ENCODE measurements at regions not wholly inside any gene's neighbourhood (a gene's known extent, or its start where the extent isn't known, plus 50 kb on each side); places are given as distances from the start of the nearest gene placed in this dataset.

DNA sequence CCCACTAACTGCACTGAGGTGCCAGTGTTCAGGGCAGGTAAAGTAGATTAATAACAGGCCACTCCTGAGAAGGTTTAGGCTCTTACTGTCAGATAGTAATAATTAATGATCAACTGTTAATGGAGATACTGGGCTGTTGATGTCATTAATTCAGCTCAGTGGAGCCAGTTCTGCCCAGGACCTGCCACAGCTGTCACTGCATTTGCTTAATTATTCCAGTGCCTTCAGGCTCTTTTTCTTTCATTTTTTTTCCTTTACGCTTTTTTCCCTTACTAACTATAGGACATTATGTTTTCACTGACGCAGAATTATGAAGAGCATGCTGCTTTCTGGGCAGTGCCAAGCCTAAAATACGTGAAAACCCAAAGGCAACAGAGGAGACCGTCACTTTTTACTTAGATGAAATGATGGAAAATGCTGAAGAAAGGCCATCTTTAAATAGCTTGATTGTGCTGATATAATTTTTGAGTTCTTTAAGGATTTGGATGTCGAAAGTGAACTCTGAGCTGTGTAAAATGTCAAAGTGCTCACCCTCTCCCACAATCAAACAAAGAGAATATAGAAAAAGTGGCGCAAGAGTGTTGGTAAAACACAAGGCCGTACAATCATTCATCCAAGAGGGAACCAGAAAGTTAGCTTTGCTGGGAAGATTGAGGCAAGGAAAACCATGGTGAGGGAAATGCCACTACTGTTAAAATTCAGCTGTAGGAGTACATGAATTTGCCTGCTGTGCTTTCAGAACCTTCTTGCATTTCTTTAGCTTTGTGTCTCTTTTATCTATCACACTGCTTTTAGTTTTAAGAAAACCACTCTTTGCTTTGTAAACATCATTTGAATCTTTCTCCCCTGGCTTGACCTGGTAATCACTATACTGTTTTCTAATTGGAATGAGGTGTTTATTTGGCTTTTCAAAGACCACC, 192.0 kb upstream of the ZEB2 start:
- DNase-seq (ENCODE audit: low read depth in 2 of 3, low spot score in 2 of 3): no peak

DNA sequence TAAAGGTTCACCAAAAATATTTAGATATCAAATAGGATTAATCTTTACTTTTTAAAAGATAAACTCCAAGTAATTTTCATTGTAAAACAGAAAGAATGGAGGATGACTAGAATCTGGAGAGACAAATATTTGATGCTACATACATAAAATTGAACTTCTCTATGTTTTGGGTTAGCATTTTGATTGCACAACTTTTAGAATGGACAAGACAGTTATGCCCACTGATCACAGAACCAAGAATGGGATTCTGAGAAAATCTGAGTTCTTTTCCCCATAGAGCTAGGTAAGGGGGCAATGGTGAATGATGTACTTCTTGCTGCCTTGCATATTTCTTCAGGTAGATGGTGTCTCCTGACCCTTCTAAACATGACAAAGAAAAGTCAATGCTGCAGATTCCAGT, 191.2 kb upstream of the ZEB2 start:
- DNase-seq (ENCODE audit: low read depth in 2 of 3, low spot score in 2 of 3): no peak

DNA sequence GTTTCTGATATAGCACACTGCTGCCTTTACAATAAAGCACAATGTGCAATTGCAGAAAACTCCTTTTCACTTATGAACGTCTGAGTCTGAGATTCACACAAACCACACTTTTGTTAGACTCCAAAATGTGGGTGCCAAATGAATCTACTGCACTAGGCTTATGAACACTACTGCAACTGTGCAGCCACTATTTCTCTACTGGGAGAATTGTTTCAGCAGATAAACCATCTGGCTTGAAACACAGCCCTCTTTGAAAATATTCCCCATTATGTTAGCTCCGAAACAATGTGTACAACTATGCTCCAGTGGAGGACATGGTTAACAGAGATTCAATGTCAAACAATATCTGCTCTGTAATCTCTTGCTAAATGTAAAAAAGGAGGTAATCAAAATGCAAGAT, 188.7 kb upstream of the ZEB2 start:
- DNase-seq (ENCODE audit: low read depth in 2 of 3, low spot score in 2 of 3): no peak

DNA sequence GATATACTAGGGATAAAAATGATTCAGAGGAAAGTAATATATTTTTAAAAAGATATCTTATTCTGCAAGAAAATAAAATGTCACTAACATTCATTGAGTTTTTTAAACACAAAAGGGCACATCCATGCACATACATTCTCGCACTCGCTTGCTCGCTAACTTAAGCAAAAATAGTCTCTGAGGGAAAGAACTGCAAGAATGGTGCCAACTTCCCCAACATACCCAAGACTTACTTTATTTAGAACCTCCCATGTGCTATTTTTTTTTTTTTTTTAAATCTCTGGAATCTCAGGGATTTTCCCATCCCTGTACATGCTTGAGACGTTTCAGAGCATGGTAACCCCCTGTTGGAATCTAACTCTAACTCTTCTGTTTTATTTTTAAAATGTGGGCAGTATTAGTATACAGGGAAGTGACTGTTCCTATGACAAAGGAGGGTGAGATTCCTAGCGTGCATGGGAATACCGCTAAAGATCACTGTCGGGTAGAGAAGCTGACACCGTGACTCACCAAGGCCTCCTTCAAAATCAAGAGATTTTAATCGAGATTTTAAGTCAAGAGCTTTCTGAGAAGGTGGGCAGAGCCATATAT, 187.9 kb upstream of the ZEB2 start:
- DNase-seq (ENCODE audit: low read depth in 2 of 3, low spot score in 2 of 3): no peak

DNA sequence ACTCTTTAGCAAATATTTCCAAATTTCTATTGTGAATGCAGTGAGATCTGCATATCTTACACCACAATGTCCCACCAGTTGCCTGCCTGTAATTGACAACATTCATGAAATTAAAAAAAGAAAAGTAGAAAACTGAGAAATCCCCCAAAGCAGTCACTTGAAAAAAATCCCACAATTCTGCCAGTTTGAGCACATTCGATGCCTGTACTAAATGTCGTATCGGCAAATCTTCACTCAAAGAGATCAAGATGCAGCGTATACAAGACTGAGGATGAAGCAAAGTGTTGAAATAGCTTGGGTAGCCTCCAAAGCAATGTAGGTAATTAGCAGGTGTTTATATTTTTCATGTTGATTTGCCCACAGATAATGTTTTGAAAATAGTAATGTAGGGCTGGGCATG, 186.7 kb upstream of the ZEB2 start:
- no peak for DNase-seq (ENCODE audit: low read depth in 2 of 3, low spot score in 2 of 3)

DNA sequence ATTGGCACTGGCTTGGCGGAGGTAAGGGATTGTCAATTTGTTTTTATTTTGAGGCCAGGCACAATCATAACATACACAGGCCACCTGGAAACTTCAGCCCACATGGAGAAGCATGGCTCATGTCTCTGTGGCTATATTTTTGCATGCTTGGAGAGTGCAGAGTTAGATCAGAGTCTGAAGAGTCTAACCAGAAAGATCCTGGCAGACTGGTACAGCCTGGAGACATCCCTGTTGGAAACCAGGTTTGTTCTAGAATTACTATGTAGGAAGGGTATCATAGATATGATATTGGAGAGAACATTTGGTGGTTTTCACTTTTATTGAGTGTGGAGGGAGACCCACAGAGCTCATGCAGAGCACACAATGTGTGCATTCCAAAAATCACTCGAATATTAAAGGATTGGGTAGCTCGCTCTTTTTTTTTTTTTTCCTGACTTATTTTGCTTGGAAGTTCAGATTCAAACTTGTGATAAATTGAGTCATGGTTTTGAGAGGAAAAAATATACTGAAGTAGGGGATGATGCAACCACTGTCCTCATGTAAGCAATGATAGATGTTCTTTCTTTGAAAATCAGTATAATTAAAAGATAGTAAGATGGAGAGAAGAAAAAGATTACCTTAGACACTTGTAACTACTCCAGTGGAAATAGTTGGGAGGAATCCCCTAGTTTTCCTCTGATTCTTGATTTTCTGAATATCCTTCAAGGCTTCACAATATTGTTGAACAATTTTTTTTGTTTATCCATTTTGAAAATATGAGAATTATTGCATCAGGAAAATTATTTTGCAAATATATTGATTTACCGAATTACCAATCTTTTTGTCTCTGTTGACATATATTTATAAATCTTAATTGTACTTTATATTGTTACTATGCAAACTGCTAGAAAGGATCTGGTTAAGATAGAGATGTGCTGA, 185.7 kb upstream of the ZEB2 start:
- DNase-seq (ENCODE audit: low read depth in 2 of 3, low spot score in 2 of 3): no peak

DNA sequence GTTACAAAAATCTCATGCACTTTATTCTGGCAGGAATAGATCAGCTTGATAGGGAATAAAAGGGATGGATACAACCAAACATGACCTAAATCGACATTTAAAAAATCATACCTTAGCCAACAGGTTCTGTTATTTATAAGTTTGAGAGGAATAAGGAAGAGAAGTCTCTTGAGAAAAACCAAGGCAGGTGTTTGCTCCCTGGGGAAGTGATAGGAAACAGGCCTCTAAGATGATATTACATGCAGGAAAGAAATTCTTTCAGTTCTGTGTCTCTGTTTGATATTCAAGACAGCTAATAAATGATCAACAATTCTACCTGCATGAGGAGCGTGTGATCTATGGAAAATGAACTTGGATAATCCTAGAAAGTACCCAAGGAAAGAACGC, 184.8 kb upstream of the ZEB2 start:
- DNase-seq (ENCODE audit: low read depth in 2 of 3, low spot score in 2 of 3): no peak

DNA sequence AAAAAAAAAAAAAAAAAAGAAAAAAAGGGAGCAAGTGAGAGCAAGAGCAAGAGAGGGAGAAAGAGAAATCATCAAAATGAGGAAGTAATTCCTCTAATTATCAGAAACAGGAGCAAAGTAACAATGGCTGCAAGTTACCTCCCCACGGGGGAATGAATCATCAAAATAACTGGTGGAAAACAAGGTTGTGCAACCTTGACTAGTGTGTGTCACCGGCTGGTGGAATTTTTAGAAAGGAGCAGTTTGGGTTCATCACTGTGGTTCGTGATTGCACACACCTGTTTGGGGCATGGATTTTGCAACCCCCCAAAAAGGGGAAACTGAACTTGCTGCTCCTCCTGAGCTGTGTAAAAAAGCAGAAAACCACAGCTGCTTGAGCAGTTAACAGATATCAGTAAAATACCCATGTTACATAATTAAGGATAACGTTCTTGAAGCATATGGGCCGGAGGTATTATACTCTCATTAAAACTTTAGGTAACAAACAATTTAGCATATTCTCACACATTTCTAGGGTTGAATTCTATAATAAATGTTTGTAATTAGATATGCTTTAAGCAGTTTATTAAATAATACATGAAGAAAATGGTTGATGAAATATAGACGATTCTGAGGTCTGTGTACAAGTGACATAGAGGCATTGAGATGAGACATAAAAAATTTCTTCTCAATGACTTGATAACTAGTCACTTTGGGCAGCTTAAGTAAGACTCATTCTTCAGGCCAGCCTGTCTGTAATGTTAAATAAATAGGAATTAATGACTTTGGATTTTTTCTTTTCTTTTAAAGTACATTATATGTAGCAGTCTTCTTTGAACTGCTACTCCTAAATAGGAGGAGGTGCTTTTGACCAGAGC, 184.2 kb upstream of the ZEB2 start:
- DNase-seq (ENCODE audit: low read depth in 2 of 3, low spot score in 2 of 3): no peak

DNA sequence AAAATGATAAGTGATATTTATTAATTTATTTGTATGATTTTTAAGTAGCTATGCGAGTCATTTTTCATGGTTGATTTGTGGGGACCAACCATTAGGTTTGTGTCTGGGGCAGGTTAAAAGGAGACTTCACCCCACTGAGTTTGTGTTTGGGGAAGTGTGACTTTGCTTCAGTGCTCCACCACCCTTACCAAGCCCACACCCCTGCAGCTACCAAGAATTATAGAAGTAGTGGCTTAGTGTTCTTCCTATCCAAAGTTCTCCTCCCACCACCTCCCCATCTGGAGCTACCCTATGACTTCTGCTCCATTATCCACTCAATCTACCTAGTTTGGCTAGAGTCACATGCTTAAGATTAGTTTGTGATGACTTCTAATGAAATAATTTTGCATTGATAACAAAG, 182.1 kb upstream of the ZEB2 start:
- no peak for DNase-seq (ENCODE audit: low read depth in 2 of 3, low spot score in 2 of 3)

DNA sequence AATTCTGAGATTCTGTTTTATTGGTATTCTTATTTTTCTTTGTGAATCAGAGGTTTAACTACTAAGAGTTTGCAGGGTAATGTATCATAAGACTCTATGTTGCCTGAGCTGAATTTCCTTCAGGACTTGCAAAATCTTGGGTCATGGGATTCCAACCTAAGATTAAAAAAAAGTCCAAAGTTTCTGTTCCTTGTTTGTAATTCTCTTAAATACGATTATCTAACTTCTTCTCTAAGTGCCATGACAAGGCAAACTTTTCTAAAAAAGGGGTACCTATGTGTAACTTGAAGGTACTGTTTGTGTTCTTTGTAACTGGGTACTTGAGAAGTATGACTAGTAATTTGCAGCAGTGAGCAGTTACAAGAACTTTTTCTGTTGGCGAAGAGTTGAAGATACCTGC, 181.3 kb upstream of the ZEB2 start:
- no peak for DNase-seq (ENCODE audit: low read depth in 2 of 3, low spot score in 2 of 3)

DNA sequence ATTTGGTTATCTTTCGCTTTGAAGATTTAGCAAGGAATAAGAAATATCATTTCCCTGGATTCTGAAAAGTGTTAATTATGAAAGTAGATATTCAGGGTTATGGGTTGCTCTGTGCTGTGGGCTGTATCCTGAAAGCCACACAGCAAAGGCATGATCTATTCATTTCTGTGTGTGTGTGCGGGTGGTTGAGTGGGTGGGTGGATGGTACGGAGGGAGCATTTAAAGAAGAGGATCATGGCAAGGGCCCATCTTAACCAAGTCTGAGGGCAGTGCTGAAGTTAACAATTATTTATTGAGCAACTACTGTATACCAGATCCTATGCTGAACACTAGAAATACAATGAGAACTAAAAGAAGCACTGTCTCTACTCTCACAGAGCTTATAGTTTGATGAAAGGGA, 178.2 kb upstream of the ZEB2 start:
- DNase-seq (ENCODE audit: low read depth in 2 of 3, low spot score in 2 of 3): no peak

DNA sequence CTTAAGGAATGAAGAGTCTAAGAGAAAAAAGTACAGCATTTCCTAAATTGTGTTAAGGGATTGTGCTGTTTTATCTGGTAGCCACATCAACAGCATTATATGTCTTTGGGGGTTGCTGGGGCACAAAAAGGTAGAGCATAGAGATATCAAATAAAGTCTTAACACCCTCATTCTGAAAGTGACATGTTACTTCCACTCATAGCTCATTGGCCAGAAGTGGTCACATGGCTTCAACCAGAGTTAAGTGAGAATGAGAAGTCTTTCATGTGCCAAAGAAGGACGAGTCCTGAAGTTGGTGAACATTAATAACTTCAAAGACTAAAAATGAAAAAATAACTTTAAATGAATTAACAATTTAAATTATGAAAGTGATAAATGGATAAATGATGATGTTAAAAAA, 175.7 kb upstream of the ZEB2 start:
- DNase-seq (ENCODE audit: low read depth in 2 of 3, low spot score in 2 of 3): no peak

DNA sequence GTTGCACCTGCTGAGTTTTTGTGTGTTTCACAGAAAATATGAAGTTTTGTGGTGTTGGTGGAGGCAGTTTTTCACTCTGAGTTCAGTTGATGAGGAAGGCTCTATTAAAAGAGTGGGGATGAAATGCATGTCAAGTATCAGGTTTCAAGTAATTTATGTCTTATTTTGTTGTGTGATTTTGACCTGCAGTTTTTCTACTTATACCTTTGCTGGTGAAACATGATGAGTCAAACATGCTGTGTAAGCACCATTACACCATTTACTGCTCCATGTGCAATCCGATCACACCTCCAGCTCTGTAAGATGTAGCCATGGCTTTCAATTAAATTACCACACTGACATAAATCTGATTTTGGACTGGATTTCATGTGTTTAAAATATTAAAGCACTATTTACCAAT, 174.5 kb upstream of the ZEB2 start:
- DNase-seq (ENCODE audit: low read depth in 2 of 3, low spot score in 2 of 3): no peak

DNA sequence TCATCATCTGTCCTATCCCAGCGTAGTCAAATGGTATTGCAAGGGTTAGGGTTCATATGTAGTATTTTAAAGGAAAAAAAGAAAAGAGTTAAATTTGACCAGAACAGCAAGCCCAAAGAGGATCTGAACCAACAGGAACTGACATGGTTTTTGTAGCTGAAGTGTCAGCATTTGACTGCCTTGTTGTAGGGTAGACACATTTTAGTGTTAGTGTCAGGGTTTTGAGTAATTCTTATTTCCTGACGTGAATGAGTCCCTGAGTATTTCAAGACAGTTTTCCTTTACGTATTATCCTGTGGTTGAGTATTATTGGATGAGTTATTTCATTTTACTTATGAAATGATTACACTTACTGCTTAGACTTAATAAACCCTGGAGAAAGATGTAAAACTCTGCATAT, 173.3 kb upstream of the ZEB2 start:
- no peak for DNase-seq (ENCODE audit: low read depth in 2 of 3, low spot score in 2 of 3)

DNA sequence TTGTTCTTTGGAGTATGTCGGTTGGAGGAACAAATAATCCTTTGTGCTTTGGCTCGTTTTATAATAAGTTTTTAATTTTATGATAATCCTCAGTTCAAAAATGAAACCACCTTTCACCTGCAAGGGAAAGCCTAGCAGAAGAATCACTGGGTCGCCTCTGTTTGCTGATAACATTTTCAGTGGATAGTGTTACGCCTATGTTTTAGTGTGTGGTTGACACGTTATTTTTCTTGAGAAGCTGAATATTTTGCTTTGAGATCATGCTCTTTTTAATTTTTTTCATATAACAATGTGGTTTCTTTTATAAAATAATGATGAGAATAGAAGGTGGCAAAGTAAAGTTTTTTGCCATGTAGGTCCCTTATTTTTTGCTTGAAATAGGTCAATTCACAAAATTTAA, 172.7 kb upstream of the ZEB2 start:
- no peak for DNase-seq (ENCODE audit: low read depth in 2 of 3, low spot score in 2 of 3)

DNA sequence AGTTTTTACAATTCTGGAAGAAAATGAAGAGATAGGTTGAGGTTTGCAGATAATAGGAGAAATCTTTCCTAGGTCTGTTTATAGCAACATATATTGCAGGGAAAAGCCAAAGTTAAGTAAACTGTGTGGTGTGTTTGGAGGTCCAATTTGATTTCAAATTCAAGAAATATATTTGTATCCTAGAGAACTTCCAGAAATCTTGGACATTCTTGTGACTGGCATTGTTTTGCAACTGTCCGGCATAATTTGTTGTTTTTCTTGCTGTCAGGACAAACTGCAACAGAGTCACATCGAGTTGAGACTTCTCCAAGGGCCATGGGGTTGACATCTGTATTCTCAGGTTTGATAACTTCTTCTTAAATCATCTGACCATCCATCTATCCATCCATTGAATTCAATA, 170.9 kb upstream of the ZEB2 start:
- no peak for DNase-seq (ENCODE audit: low read depth in 2 of 3, low spot score in 2 of 3)

DNA sequence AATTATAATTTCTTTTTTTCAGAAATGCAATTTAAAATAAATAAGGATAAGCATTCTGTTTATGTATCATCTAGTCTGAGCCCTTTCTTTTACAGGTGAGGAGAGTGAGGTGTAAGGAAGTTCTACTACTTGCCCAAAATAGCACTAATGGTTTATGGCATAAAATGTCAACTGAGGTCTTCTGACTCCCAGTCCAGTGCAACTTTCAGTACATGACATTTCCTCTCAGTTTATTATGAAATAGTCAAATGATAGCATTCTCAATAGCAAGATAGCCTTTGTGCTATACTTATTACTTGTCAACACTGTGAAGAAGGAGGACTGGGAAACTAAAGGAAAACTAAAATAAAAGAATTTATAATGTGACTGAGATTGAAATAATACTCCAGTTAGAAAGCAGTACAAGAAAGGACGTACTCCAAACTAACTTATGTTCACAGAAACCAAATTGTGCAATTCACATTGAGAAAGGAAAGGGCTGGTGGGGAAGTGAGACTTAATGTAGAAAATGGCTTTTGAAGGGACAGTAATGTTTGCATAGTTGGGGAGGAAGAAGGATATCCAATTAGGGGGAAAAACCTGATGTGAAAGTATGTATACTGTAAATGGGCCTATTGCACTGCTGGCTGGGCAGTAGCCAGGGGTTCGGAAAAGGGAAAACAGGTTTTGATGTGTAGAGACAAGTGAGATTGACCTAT, 166.7 kb upstream of the ZEB2 start:
- no peak for DNase-seq (ENCODE audit: low read depth in 2 of 3, low spot score in 2 of 3)

DNA sequence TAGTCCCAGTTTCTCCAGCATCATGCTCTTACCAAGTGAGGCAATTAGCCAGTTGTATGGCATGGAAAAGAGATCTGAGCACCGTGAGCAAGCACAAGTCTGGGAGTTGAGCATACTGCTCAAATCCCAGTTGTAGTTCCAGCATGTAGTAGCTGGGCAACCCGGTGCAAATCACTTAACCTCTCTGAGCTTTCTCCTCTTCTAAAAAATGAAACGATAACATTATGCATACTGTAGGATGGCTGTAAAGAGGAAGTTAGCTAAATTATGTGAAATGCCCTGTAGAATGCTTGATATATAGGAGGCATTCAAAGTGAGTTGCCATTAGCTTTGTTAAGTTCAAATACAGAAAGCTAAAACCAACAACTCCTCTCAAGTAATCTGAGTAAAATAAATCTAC, 164.0 kb upstream of the ZEB2 start:
- DNase-seq (ENCODE audit: low read depth in 2 of 3, low spot score in 2 of 3): no peak

DNA sequence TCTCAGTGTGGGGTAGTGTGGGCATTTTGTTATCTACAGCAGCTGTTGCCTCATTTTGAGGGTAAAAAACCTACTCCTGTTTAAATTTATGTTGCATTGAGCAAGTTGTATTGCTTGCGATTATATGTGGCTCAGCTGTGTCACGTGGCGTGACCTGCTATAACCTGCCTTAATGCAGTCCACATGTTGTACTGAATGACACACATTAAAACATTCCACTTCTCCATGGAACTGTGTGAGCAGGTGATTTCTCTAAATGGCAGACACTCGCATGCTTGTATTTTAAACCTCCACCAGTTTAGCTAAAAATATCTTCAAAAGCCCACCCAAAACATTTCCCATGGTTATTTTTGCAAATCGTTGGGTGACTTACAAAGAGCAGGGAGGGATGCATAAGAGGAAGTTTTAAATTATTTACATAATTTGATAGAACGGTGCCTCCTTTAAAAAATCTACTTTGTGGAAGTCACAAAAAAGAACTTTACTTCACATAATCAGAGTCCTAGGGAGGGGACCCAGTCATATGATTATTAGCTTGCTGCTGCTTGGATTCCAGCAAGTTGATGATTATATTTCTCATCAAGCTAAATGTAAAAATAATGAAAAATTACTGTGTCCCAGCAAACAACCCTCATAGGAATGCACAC, 163.3 kb upstream of the ZEB2 start:
- DNase-seq (ENCODE audit: low read depth in 2 of 3, low spot score in 2 of 3): no peak

DNA sequence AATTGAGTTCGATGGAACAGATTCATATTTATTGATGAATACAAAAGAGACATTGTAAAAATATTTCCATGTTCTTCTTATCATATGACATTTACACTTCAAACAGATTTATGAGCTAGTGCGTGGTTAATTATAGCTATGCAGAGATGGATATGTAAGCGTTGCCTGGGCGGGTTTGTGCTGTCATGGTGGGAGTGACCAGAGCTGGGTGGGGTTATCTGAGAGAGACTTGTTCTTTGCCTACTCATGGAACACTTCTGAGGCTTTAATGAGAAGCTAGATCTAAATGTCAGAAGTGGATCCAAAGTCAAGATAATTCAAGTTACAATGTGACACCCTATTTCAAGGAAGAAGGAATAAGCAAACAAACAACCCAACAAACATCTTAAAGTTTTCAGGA, 162.3 kb upstream of the ZEB2 start:
- no peak for DNase-seq (ENCODE audit: low read depth in 2 of 3, low spot score in 2 of 3)

Measured in activated CD8-positive, alpha-beta memory T cell treated with anti-CD3 and anti-CD28 coated beads for 48 hours (primary cell).